Activated CD4-positive, CD25-positive, alpha-beta regulatory T cell treated with anti-CD3 and anti-CD28 coated beads, Interleukin-2, amount 50 U/mL, for 16 hours (primary cell): ENCODE measurements at regions not wholly inside any gene's neighbourhood (a gene's known extent, or its start where the extent isn't known, plus 50 kb on each side); places are given as distances from the start of the nearest gene placed in this dataset.
"Not testable (repeated sequence)": the region's sequence is repeated elsewhere in the genome, so short reads cannot be mapped to it uniquely, and the experiment has no call there.

Experiments used
- DNase-seq: peaks from one replicate; pipeline ENCODE4 v3.0.0-alpha.2; 2020; ENCODE audit warnings: low read depth, low spot score

- DNase-seq: no peak
Measured at GRCh38 chr3:95148107-95148506, 1085.2 kb downstream of the NSUN3 start.

DNA sequence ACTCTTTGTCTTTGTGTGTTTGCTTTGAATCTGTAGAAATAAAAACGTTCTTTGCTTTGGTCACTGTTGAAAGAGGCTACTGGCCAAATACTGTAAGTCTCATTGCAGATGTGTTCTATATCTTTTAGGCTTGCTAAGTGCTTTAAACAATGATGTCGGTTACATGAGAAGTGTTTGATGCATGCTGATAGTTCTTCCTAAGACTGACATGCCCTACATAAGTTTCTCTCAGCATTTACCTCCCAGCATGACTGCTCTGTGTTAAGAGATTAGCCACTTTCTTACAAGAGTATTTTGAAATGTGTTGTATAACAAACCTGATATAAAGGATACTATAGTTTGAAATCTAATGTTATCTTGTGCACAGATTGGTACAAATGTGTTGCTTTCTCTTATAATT is 1088.7 kb downstream of the NSUN3 start:
- DNase-seq: no peak

GRCh38 chr3:95154766-95155165 is 1091.9 kb downstream of the NSUN3 start:
- DNase-seq: no peak

DNA sequence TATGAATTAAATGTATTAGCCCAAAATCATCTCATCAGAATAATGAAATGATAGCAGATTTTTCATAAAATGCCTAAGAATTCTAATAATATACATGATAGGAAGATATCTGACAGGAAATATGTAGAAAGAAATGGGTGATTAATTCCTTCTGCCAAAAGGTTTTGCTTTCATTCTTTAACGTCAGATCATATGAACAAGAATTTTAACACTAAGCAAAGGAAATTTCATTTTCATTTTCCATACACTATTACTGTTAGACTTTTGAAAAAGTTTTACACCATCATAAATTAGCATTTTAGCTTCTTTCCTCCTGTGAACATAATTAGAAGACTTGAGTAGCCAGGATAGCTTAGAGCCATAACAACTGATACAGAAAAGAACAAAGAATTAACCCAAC is 1099.9 kb downstream of the NSUN3 start:
- DNase-seq: no peak

GRCh38 chr3:95167748-95168147 is 1104.9 kb downstream of the NSUN3 start:
- no peak for DNase-seq

DNA sequence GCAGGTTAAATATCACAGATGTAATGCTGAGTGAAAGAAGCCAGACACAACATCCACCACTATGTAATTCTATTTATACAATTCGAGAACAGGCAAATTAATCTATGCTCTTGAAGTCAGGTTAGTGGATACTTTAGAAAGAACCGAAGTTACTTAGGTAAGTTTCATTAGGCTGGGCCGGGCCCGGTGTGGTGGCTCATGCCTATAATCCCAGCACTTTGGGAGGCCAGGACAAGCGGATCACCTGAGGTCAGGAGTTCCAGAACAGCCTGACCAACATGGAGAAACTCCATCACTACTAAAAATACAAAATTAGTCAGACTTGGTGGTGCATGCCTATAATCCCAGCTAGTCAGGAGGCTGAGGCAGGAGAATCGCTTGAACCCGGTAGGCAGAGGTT is 1105.7 kb downstream of the NSUN3 start:
- DNase-seq: no peak

- DNase-seq: no peak
Measured at GRCh38 chr3:95172164-95172943, 1109.5 kb downstream of the NSUN3 start.

- no peak for DNase-seq
Measured at GRCh38 chr3:95177096-95177495, 1114.2 kb downstream of the NSUN3 start.

DNA sequence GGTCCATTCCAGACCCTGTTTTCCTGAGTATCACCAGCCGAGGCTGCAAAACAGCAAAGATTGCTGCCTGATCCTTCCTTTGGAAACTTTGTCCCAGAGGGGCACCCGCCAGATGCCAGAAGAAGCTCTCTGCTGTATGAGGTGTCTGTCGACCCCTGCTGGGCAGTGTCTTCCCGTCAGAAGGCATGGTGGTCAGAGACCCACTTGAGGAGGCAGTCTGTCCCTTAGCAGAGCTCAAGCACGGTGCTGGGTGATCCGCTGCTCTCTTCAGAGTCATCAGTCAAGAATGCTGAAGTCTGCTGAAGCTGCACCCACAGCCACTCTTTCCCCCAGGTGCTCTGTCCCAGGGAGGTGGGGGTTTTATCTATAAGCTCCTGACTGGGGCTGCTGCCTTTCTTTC is 1121.2 kb downstream of the NSUN3 start:
- DNase-seq: no peak

DNA sequence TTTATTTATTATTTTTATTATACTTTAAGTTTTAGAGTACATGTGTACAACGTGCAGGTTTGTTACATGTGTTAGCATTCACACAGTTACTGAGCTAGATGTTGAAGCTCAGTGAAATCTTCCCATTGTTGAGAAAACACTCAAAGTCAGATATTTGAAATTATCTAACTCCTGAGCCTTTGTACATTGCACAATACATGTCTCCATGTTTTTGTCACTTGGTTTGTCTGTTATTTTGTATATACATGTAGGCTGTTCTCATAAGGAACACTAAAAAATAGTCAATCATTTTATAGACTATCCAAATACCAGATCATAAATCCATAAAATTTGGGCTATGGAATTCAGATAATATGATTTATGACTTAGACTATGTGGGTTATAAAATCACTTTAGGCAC is 1126.5 kb downstream of the NSUN3 start:
- DNase-seq: no peak

GRCh38 chr3:95197661-95198060 is 1134.8 kb downstream of the NSUN3 start:
- DNase-seq: no peak

DNA sequence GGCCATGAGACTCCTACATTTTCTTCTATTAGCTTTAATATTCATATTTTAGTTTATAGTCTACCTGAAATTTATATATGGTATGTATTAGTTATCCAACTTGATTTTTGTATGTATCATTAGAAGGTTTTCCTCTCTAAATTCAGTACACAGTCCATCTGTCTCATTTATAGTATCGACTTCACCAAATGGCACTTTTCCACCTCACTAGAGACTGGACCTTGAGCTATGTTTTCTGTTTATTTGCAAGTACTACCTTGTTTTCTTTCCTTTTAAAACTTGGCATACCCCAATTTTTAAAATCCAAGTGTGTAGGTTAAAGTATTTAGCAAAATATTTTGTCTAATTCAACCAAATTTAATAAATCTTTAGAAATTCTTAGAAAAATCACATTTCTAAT is 1137.5 kb downstream of the NSUN3 start:
- no peak for DNase-seq

DNA sequence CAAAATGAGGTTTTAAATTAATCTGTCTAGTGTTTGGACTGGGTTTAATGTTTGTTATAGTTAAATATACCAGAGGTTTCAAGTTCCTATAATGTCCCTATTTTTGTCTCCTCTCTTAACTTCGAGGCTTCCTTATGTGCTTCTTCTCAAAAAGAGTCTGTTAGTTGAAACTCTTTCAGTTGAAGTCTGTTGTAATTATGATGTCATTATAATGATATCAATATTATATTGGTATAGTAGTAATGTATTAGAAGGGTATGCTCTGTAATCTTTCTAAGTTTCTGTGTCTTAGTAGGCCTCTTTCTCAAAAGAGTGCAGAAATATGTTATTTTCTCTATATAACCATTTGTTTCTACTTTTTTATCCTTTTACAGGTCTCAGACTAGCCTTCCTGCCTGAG is 1148.0 kb downstream of the NSUN3 start:
- no peak for DNase-seq

DNA sequence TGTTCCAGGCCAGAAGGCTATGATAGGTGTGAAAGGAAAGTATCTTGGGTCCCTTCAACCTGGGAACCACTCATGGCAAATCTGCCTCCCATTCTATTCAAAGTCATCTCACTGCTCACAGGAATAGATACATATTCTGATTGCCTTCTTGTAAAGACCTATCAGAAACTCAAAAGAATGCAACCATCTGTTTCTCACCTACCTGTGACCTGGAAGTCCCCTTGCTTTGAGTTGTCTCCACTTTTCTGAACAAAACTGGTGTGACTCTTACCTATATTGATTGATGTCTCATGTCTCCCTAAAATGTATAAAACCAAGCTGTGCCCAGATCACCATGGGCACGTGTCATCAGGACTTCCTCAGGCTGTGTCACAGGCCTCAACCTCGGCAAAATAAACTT is 1149.3 kb downstream of the NSUN3 start:
- no peak for DNase-seq

GRCh38 chr3:95215437-95215957 is 1152.6 kb downstream of the NSUN3 start:
- no peak for DNase-seq

DNA sequence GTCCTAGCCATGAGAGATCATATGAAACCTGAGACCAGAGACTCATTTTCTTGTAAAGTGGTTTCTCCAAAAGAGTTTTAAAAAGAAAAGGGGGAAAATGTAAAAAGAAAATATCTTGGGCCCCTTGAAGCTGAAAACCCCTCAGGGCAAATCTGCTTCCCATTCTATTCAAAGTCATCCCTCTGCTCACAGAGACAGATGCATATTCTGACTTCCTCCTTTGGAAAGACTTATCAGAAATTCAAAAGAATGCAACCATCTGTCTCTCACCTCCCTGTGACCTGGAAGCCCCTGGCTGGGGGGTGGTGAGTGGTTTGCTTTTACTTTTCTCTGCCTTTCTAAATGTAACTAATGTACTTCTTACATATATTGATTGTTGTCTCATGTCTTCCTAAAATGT is 1154.8 kb downstream of the NSUN3 start:
- DNase-seq: no peak

DNA sequence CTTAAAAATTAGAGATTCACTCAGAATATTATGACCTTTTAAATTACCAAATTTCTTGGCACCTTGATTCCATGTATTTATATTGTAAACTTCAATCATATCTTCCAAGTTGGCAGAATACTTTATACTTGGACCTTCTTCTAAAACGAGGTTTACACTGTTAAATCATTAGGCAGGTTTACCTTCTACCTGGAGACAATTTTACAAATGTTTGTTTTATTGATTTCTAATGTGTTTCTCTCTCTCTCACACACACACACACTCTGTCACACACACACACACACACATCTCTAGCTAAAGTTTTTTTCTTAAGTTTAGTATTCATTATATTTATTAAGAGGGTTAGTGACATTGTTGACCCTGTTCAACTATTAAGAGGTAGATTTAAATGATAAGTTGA is 1155.6 kb downstream of the NSUN3 start:
- DNase-seq: no peak

DNA sequence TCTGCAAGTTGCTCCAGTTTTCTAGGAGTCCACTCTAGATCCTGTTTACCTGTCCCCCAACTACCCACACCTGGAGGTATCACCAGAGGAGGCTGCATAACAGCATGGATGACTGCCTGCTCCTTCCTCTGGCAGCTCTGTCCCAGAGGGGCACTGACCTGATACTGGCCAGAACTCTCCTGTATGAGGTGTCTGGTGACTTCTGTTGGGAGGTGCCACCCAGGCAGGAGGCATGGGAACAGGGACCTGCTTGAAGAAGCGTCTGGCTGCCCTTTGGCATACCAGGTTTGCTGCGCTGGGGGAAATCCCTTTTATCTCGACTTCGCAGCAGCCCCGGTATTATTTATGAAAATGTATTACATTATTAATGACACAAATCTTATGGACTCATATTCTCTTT is 1163.6 kb downstream of the NSUN3 start:
- DNase-seq: no peak

GRCh38 chr3:95227092-95227491 is 1164.2 kb downstream of the NSUN3 start:
- DNase-seq: no peak

- DNase-seq: no peak
Measured at GRCh38 chr3:95228416-95228815, 1165.6 kb downstream of the NSUN3 start.

DNA sequence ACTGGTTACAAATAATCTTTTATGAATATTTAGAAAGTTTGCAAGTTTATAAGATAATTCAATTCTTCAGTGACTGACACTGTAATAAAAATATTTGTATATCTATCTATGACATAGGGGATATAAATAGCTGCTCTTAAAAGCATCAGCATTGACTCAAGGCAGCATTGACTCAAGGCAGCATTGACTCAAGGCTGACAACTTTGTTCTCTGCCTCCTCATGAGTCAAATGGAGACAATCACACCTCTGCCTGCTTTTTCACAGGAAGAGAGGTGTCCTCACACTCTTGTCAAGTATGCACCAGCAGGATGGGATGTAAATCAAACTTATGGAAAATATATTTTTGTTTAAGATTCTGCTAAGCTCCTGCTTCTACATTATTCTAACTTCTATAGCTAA is 1173.1 kb downstream of the NSUN3 start:
- no peak for DNase-seq

GRCh38 chr3:95237783-95238182 is 1174.9 kb downstream of the NSUN3 start:
- no peak for DNase-seq

DNA sequence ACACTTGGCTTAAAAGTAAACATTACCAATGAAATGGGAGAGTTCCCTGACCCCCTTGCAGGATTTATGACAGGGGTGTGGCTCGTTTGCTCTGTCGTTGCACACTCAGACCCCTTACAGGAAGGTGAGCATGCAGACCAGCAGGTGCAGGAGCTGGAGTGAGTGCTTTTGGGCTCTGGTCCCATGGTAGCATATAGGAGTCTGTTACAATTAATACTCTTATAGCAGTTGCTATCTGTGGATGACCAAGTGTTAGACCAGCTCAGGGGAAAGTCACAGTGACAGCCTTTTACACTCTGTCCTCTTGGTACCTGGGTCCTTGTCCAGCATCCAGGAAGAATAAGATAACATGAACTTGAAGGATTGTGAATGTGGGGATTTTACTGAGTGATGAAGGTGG is 1177.5 kb downstream of the NSUN3 start:
- DNase-seq: no peak

DNA sequence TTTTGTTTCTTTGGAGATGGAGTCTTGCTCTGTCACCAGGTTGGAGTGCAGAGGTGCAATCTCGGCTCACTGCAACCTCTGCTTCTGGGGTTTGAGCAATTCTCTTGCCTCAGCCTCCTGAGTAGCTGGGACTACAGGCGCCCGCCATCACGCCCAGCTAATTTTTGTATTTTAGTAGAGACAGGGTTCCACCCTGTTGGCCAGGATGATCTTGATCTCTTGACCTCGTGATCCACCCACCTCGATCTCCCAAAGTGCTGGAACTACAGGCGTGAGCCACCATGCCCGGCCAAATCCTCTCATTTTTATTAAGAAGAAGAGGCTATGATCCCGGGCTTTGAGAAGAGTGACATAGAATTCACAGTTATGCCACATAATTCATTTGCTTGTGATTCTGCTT is 1178.4 kb downstream of the NSUN3 start:
- DNase-seq: not testable (repeated sequence)
